Fibroblast of mammary gland (primary cell): ENCODE measurements at regions not wholly inside any gene's neighbourhood (a gene's known extent, or its start where the extent isn't known, plus 50 kb on each side); places are given as distances from the start of the nearest gene placed in this dataset.

Experiments used
- DNase-seq: peaks from one replicate; pipeline ENCODE4 v3.0.0-alpha.2; 2010; ENCODE audit warnings: low read depth
- H3K4me3 ChIP-seq: 2 replicates; pipeline ENCODE4 v1.5.1; 2011; ENCODE audit warnings: low read depth, mild to moderate bottlenecking, low read length, moderate library complexity; ENCODE audit not compliant: control insufficient read depth
- TF ChIP-seq, protein P1 (sequence below): conservative IDR thresholded peaks from 2 replicates; pipeline ENCODE4 v1.5.1; 2011; ENCODE audit warnings: low read depth, low read length, inconsistent platforms; ENCODE audit not compliant: control insufficient read depth, insufficient read depth

GRCh38 chr5:88964831-88965230, 81.8 kb upstream of the MEF2C start:
- DNase-seq, result no peak
- H3K4me3 ChIP-seq, result no peak overlapping the region
- TF ChIP-seq, protein P1, sequence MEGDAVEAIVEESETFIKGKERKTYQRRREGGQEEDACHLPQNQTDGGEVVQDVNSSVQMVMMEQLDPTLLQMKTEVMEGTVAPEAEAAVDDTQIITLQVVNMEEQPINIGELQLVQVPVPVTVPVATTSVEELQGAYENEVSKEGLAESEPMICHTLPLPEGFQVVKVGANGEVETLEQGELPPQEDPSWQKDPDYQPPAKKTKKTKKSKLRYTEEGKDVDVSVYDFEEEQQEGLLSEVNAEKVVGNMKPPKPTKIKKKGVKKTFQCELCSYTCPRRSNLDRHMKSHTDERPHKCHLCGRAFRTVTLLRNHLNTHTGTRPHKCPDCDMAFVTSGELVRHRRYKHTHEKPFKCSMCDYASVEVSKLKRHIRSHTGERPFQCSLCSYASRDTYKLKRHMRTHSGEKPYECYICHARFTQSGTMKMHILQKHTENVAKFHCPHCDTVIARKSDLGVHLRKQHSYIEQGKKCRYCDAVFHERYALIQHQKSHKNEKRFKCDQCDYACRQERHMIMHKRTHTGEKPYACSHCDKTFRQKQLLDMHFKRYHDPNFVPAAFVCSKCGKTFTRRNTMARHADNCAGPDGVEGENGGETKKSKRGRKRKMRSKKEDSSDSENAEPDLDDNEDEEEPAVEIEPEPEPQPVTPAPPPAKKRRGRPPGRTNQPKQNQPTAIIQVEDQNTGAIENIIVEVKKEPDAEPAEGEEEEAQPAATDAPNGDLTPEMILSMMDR, result no peak

GRCh38 chr5:88957013-88957412, 74.0 kb upstream of the MEF2C start:
- H3K4me3 ChIP-seq, result no peak overlapping the region
- TF ChIP-seq, protein P1, result no peak
- no peak for DNase-seq

DNA sequence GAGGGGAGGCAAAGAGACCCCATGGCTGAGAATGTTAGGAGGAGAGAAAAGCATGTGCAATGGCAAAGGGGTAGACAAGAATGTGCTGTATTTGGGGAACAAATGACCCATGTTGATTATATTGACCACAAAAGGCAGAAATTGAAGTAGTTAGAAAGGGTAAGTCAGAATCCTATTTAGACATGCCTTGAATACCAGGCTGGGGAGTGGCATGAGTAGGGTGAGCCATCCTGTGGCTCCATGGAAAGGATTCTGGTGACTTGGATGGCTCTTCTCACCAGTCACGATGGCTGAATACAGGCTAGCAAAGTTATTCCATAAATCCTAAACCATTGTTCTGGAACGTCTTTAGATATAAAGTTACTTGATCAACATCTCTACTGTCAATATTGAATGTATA, 73.4 kb upstream of the MEF2C start:
- TF ChIP-seq, protein P1, result no peak
- no peak overlapping the region for H3K4me3 ChIP-seq
- DNase-seq, result no peak

GRCh38 chr5:88955403-88955802, 72.4 kb upstream of the MEF2C start:
- H3K4me3 ChIP-seq, result no peak overlapping the region
- TF ChIP-seq, protein P1, result no peak
- DNase-seq, result no peak

- no peak for DNase-seq
- H3K4me3 ChIP-seq, result no peak overlapping the region
- TF ChIP-seq, protein P1, result no peak
These were observed 71.5 kb upstream of the MEF2C start for GRCh38 chr5:88954511-88954910.

GRCh38 chr5:88952996-88953643, 70.1 kb upstream of the MEF2C start:
- no peak for DNase-seq
- TF ChIP-seq, protein P1, result no peak
- no peak overlapping the region for H3K4me3 ChIP-seq

DNA sequence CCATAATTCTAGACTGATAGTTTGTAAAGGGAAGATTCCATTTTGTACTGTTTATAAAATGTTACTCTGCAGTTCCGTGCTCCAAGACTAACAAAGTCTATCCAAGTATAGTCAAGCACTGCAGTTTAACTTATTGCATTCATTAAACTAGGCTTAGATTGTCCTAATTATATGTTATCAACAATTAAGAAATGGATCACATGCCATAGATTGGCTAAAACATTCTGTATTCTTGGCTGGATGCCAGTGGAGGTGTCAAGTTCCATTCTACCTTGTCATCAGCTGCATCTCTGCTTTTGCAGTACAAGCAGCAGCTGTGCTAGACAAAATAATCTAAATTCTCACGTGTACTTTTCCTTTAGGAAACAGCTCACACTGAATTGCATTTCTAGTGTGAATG, 69.4 kb upstream of the MEF2C start:
- H3K4me3 ChIP-seq, result no peak overlapping the region
- peak; percentile 30 for DNase-seq
- TF ChIP-seq, protein P1, result no peak
